B cell (primary cell): ENCODE measurements at regions not wholly inside any gene's neighbourhood (a gene's known extent, or its start where the extent isn't known, plus 50 kb on each side); places are given as distances from the start of the nearest gene placed in this dataset.

Source experiments
- ATAC-seq: fragments of 200-7000 bp; cut with Tn5 transposase; one replicate; pipeline ENCODE4 v1.10.0; 2021; ENCODE audit warnings: low read depth, mild to moderate bottlenecking, moderate number of reproducible peaks, moderate library complexity
- CTCF ChIA-PET: fragments of 350-600 bp; sonication (Branson Sonifier 250); formaldehyde crosslinking; loops from one replicate; lab custom pipeline; 2021; ENCODE audit warnings: antibody characterized with exemption, inconsistent platforms; lab: Charles Lee
- POLR2A ChIA-PET: fragments of 350-600 bp; sonication (Branson Sonifier 250); formaldehyde crosslinking; loops from one replicate; lab custom pipeline; 2021; ENCODE audit warnings: antibody characterized with exemption; lab: Charles Lee
- DNase-seq: peaks from one replicate; pipeline ENCODE4 v3.0.0; 2013
- H2AFZ ChIP-seq: 2 replicates; pipeline ENCODE4 v1.6.1; 2012; ENCODE audit warnings: mild to moderate bottlenecking, low read depth, low read length; ENCODE audit not compliant: insufficient read depth, poor library complexity, severe bottlenecking
- H3K27ac ChIP-seq, 2 donors: 1 replicate in 1 of 2; 2 replicates in 1 of 2; pipeline ENCODE4 v1.5.1; 2012 to 2013; ENCODE audit warnings: low read length in 2 of 2, mild to moderate bottlenecking in 2 of 2, moderate library complexity in 1 of 2
- H3K27me3 ChIP-seq, 4 experiments: fragments of 200-600 bp in 1 of 4; sonication (generic) in 1 of 4; replicated peaks in 1 of 4; 1 replicate in 2 of 4; 2 replicates in 2 of 4; pipeline versions ENCODE4 v1.6.1 to v1.7.0; 2013 to 2016; ENCODE audit warnings: low read length in 3 of 4, mild to moderate bottlenecking in 2 of 4, mixed read lengths in 1 of 4, moderate library complexity in 1 of 4; ENCODE audit not compliant: insufficient read depth in 4 of 4, control insufficient read depth in 3 of 4; ENCODE audit errors: control extremely low read depth in 1 of 4
- H3K36me3 ChIP-seq, 2 experiments: replicated peaks in 1 of 2; 1 replicate in 1 of 2; 2 replicates in 1 of 2; pipeline versions ENCODE4 v1.6.1 to v1.7.1; 2013; ENCODE audit warnings: low read length in 1 of 2; ENCODE audit not compliant: insufficient read depth in 2 of 2, control insufficient read depth in 1 of 2; ENCODE audit errors: control extremely low read depth in 1 of 2, extremely low read depth in 1 of 2
- H3K4me1 ChIP-seq, 2 donors: fragments of 200-600 bp in 1 of 2; sonication (generic) in 1 of 2; 1 replicate in 1 of 2; 2 replicates in 1 of 2; pipeline versions ENCODE4 v1.5.1 to v1.6.1; 2013 to 2017; ENCODE audit warnings: low read length in 2 of 2; ENCODE audit not compliant: control insufficient read depth in 2 of 2, insufficient read depth in 2 of 2
- H3K4me2 ChIP-seq: replicated peaks from 2 replicates; pipeline ENCODE3; 2012; ENCODE audit warnings: mild to moderate bottlenecking, low read depth, low read length; ENCODE audit not compliant: poor library complexity, severe bottlenecking
- H3K4me3 ChIP-seq, 5 experiments: fragments of 200-600 bp in 1 of 5; sonication (generic) in 1 of 5; 1 replicate in 3 of 5; 2 replicates in 2 of 5; pipeline versions ENCODE4 v1.5.1 to v1.7.0; 2011 to 2016; ENCODE audit warnings: low read length in 4 of 5, mild to moderate bottlenecking in 4 of 5, low read depth in 2 of 5, control low read depth in 1 of 5, moderate library complexity in 1 of 5; ENCODE audit not compliant: insufficient read depth in 1 of 5; ENCODE audit errors: control extremely low read depth in 1 of 5, extremely low read depth in 1 of 5
- H3K79me2 ChIP-seq: fragments of 200-600 bp; sonication (generic); one replicate; pipeline ENCODE4 v1.6.0; 2016; ENCODE audit warnings: low read length; ENCODE audit not compliant: control insufficient read depth, insufficient read depth
- H3K9ac ChIP-seq: fragments of 200-600 bp; sonication (generic); 2 replicates; pipeline ENCODE4 v1.6.1; 2017; ENCODE audit warnings: mild to moderate bottlenecking, low read length, moderate library complexity
- H3K9me3 ChIP-seq, 3 donors: one replicate each; pipeline versions ENCODE4 v1.6.1 to v1.7.1; 2013; ENCODE audit warnings: low read length in 2 of 3; ENCODE audit not compliant: control insufficient read depth in 2 of 3, insufficient read depth in 1 of 3; ENCODE audit errors: control extremely low read depth in 1 of 3
- H4K20me1 ChIP-seq: 2 replicates; pipeline ENCODE4 v1.6.0; 2012; ENCODE audit warnings: mild to moderate bottlenecking, low read length; ENCODE audit not compliant: insufficient read depth, control insufficient read depth, poor library complexity, severe bottlenecking
- H3K27ac Mint-ChIP-seq: one replicate; pipeline ENCODE4 v1.8.0; 2021; ENCODE audit warnings: mixed read lengths
- H3K27me3 Mint-ChIP-seq: one replicate; pipeline ENCODE4 v1.8.0; 2021; ENCODE audit warnings: mixed read lengths
- H3K4me1 Mint-ChIP-seq: one replicate; pipeline ENCODE4 v1.8.0; 2021; ENCODE audit warnings: mixed read lengths
- H3K4me3 Mint-ChIP-seq: one replicate; pipeline ENCODE4 v1.8.0; 2021; ENCODE audit warnings: mixed read lengths
- H3K9me3 Mint-ChIP-seq: one replicate; pipeline ENCODE4 v1.8.0; 2022; ENCODE audit warnings: mixed read lengths; ENCODE audit not compliant: insufficient read depth
- EZH2 ChIP-seq: IDR thresholded peaks from 2 replicates; pipeline ENCODE4 v1.6.1; 2012; ENCODE audit warnings: borderline replicate concordance, low read depth, mild to moderate bottlenecking, moderate library complexity, low read length; ENCODE audit not compliant: insufficient read depth, poor library complexity, severe bottlenecking
- WGBS: methylation state at CpG from one replicate; pipeline ENCODE4 v1.1.5; 2013; ENCODE audit warnings: missing lambda C conversion rate; ENCODE audit not compliant: insufficient coverage; 5-methylcytosine and 5-hydroxymethylcytosine counted together
- intact Hi-C: fragments of 100-400 bp; cut with micrococcal nuclease; formaldehyde crosslinking; loops from one replicate; pipeline ENCODE4 v1.10.0; 2022
- TF ChIP-seq, protein P1 (sequence below): fragments of 200-600 bp; IDR thresholded peaks from one replicate; pipeline ENCODE4 v1.8.0; 2022; ENCODE audit warnings: antibody characterized with exemption, mild to moderate bottlenecking

DNA sequence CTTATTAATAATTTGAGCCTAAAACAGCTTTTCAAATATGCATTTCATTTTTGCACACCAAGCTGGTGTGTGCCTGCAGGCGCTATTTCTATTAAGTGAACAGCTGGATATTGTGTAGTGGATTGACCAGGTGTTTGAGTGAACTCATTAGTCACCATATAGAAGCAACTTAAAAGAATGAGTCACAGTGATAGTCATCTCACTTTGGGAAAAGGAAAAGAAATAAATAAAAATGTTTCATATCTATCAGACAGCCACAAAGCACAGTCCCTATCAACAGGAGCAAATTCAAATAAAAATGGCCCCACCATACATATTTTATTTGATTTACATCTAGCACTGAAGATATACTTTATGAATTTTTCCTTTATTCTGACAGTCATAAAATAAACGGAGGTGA is 456.5 kb upstream of the CDH9 start:
- TF ChIP-seq, protein P1, sequence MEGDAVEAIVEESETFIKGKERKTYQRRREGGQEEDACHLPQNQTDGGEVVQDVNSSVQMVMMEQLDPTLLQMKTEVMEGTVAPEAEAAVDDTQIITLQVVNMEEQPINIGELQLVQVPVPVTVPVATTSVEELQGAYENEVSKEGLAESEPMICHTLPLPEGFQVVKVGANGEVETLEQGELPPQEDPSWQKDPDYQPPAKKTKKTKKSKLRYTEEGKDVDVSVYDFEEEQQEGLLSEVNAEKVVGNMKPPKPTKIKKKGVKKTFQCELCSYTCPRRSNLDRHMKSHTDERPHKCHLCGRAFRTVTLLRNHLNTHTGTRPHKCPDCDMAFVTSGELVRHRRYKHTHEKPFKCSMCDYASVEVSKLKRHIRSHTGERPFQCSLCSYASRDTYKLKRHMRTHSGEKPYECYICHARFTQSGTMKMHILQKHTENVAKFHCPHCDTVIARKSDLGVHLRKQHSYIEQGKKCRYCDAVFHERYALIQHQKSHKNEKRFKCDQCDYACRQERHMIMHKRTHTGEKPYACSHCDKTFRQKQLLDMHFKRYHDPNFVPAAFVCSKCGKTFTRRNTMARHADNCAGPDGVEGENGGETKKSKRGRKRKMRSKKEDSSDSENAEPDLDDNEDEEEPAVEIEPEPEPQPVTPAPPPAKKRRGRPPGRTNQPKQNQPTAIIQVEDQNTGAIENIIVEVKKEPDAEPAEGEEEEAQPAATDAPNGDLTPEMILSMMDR = no peak
- TF ChIP-seq EZH2 = no peak
- H3K4me3 ChIP-seq = no peak overlapping the region
- H3K9ac ChIP-seq = no peak overlapping the region
- ATAC-seq = no peak
- no peak overlapping the region for H3K4me3 Mint-ChIP-seq
- H3K36me3 ChIP-seq = no peaks in the 10 kb centered on the region
- no CpG with 5 or more reads among the region's 2 CpGs for WGBS
- H3K27me3 Mint-ChIP-seq = no peaks in the 10 kb centered on the region
- H3K27ac ChIP-seq = no peak overlapping the region
- no peaks in the 10 kb centered on the region for H3K4me1 Mint-ChIP-seq
- no peak overlapping the region for H2AFZ ChIP-seq
- intact Hi-C loops = no loop called here
- no peak overlapping the region for H3K27ac Mint-ChIP-seq
- no peaks in the 10 kb centered on the region for H3K79me2 ChIP-seq
- H3K4me2 ChIP-seq = no peak overlapping the region
- H4K20me1 ChIP-seq = no peaks in the 10 kb centered on the region
- H3K9me3 Mint-ChIP-seq = peaks cover 5% of the 10 kb centered on the region
- ChIA-PET POLR2A (no interaction called here), CTCF (no interaction called here)
- H3K4me1 ChIP-seq = no peaks in the 10 kb centered on the region
- H3K27me3 ChIP-seq = no peaks in the 10 kb centered on the region
- no peaks in the 10 kb centered on the region for H3K9me3 ChIP-seq
- no peak for DNase-seq

DNA sequence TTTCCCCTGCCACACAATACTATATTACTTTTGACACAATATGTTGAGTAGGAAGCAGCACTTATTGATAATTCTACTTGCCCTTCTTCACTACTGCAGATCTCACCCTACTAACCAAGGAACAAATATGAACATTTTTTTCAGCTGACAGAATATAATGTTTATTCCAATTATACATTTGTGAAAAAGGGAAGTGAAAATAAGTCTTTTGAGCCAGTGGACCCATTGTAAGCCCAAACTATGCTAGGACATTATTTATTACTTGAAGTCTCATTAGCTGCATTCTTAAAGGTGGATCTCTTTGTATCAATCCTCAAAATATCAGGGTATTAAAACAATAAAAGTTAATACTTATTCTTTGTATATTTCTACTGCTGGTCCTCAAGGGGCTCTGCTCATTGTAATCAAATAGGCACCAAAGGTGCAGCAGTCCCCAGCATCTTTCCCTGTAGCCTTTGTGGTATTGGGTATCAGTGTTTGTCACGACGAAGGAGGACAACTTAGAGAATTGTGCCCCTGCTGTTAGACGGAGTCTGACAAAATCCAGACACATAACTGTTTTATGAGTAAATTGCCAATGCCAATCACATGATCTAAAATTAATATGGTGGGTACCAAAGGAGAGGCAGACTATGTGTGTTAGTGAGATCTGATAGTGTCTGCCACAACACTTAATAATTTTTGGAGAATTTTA is 453.5 kb upstream of the CDH9 start:
- no CpG with 5 or more reads among the region's 3 CpGs for WGBS
- H3K27ac ChIP-seq = no peak overlapping the region
- Mint-ChIP-seq H3K9me3 (peaks cover 5% of the 10 kb centered on the region), H3K27ac (no peak overlapping the region), H3K4me1 (no peaks in the 10 kb centered on the region), H3K27me3 (no peaks in the 10 kb centered on the region), H3K4me3 (no peak overlapping the region)
- H3K4me2 ChIP-seq = no peak overlapping the region
- H3K4me3 ChIP-seq = no peak overlapping the region
- H3K36me3 ChIP-seq = no peaks in the 10 kb centered on the region
- H3K27me3 ChIP-seq = no peaks in the 10 kb centered on the region
- TF ChIP-seq, protein P1 = no peak
- TF ChIP-seq EZH2 = no peak
- intact Hi-C loops = no loop called here
- ChIA-PET CTCF (no interaction called here), POLR2A (no interaction called here)
- no peak overlapping the region for H3K9ac ChIP-seq
- no peak for DNase-seq
- no peak for ATAC-seq
- H3K4me1 ChIP-seq = no peaks in the 10 kb centered on the region
- no peaks in the 10 kb centered on the region for H3K79me2 ChIP-seq
- no peak overlapping the region for H2AFZ ChIP-seq
- H3K9me3 ChIP-seq = no peaks in the 10 kb centered on the region
- no peaks in the 10 kb centered on the region for H4K20me1 ChIP-seq
